Left lobe of liver (tissue), 2 donors: ENCODE measurements at regions not wholly inside any gene's neighbourhood (a gene's known extent, or its start where the extent isn't known, plus 50 kb on each side); places are given as distances from the start of the nearest gene placed in this dataset.

Experiments
- ATAC-seq: fragments of 200-7000 bp; cut with Tn5 transposase; one replicate; pipeline ENCODE4 v1.9.1; 2020; ENCODE audit warnings: mild to moderate bottlenecking, moderate library complexity
- DNase-seq: peaks from one replicate; pipeline ENCODE4 v3.0.0-alpha.2; 2020; ENCODE audit warnings: low spot score
- donor health status: DM: no; HTN: no; CAD: no; lungs with moderate emphysema.
- donor health status: DM: no; HTN: yes; CAD: no.

DNA sequence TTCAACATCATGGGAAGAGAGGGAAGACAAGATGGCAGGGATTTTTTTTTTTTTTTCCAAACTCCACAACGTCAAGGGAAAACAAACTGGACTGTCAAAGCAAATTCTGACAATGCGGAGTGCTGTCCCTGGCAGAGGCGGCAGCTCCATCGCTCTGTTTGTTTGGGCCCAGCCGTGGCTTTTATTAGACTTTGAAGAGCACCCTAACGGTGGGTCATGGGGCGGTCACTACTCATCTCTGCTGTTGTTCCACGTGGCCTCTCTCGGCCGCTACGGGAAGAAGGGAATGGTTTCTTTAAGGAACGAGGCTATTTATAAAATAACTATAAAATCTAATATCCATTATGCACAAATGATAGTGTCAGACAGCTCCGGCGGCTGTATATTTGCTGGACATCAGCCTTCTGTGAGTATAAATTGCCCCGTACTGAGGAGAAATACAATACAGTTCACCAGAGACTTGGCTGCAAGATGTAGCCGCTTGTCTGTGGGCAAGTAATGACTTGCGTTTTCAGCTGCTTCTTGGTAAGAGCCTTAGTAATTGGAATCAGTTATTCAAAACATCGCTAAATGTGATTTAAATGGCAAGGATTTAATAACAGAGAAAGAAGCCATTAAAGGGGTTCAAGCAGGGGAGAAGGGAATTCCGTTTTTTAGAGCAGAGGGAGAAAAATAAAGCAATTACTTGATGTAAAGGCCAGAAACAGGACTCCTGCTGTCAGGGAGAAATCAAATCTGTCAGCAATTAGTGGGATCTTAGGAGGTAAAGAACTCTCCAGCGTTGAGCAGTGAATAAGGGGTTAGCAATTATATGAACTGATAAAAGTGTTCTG lies 61.7 kb upstream of the RAB11FIP2 start:
- no peak for ATAC-seq
- DNase-seq = no peak

GRCh38 chr10:118107541-118107940 lies 60.8 kb upstream of the RAB11FIP2 start:
- ATAC-seq (no peak), DNase-seq (no peak)

DNA sequence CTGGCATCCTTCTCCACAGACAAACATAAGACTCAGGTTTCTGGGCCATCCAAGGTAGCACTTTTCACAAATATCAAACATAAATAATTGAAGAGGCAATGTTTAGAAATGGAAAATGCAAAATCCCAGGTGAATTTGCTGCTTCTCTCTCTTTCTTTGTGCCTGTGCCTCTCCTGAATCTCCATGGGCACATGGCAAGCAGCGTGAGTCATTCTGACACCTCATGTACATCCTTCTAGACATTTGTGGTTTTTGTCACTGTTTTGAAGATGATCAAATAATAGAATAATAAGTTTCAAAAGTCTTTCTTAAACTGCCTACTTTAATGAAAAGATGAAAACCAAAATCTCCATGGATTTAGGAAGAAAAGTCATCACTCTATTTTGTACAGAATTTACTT lies 60.3 kb upstream of the RAB11FIP2 start:
- DNase-seq = no peak
- ATAC-seq = no peak

DNA sequence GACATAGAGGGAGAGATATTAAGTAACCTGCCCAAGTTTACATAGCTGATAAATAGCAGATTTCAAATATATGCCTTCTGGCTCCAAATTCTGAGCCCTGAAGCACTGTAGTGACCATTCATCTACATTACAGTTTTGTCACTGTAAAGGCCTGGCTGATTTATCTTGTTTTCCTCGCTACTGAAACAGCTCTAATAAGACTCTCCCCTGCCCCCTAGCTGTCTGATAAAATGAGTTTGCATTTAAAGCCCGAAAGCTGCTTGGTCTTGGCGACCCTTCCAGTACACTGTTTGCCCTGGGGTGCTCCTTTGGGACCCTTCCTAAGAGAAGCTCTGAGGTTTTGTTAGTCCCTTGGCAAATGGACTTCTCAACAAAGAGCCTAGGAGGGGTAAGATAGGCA lies 59.7 kb upstream of the RAB11FIP2 start:
- DNase-seq (no peak), ATAC-seq (peak; percentile 61)

DNA sequence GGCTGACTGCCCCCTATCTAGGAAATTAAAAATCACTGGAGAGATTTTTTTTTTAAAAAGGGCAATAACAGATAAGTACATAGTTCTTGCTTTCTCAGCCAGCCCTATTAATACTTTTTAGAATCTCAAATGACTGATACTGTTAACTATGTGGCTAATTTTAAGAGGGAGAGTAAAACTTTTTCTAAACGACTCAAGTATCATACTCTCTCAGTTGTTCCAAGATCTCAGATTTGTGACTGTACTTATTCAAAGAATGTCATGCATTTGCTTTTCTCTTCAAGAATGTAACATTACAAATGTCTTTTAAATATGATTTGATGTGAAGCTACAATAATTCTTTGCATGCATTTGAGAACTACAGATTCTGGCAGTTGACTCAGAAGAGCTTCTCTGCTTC lies 55.4 kb upstream of the RAB11FIP2 start:
- DNase-seq (no peak), ATAC-seq (no peak)

- DNase-seq = no peak
- no peak for ATAC-seq
Measured at GRCh38 chr10:118101501-118101900, 54.8 kb upstream of the RAB11FIP2 start.
